Stimulated activated effector memory CD8-positive, alpha-beta T cell treated with anti-CD3 and anti-CD28 coated beads, Interleukin-12 subunit alpha, Interleukin-12 subunit beta, amount 100 ng/mL, for 72 hours (primary cell): ENCODE measurements at regions not wholly inside any gene's neighbourhood (a gene's known extent, or its start where the extent isn't known, plus 50 kb on each side); places are given as distances from the start of the nearest gene placed in this dataset.

Experiments used
- ATAC-seq: fragments of 150-1000 bp; cut with Tn5 transposase; 2 replicates; pipeline ENCODE4 v1.10.0; 2021
- DNase-seq, 2 donors: peaks; one replicate each; pipeline ENCODE4 v3.0.0; 2021 to 2022; ENCODE audit warnings: low spot score in 2 of 2
- H3K27ac Mint-ChIP-seq: one replicate; pipeline ENCODE4 v1.8.0; 2022; ENCODE audit warnings: mild to moderate bottlenecking, mixed read lengths
- H3K36me3 Mint-ChIP-seq: one replicate; pipeline ENCODE4 v1.8.0; 2022; ENCODE audit warnings: mild to moderate bottlenecking, mixed read lengths
- H3K4me1 Mint-ChIP-seq: one replicate; pipeline ENCODE4 v1.8.0; 2022; ENCODE audit warnings: mixed read lengths
- H3K4me3 Mint-ChIP-seq: one replicate; pipeline ENCODE4 v1.8.0; 2022; ENCODE audit warnings: mild to moderate bottlenecking, mixed read lengths
- H3K9me3 Mint-ChIP-seq: one replicate; pipeline ENCODE4 v1.8.0; 2022; ENCODE audit warnings: mixed read lengths

GRCh38 chr16:72415379-72415778, 243.4 kb upstream of the PMFBP1 start:
- Mint-ChIP-seq H3K4me1 (no peaks in the 10 kb centered on the region), H3K36me3 (no peaks in the 10 kb centered on the region), H3K4me3 (no peak overlapping the region), H3K9me3 (peaks cover 2% of the 10 kb centered on the region), H3K27ac (no peak overlapping the region)
- ATAC-seq (no peak), DNase-seq (no peak)

GRCh38 chr16:72410492-72410891, 238.5 kb upstream of the PMFBP1 start:
- Mint-ChIP-seq H3K4me3 (no peak overlapping the region), H3K9me3 (peaks cover 2% of the 10 kb centered on the region), H3K4me1 (no peaks in the 10 kb centered on the region), H3K36me3 (no peaks in the 10 kb centered on the region), H3K27ac (no peak overlapping the region)
- ATAC-seq (no peak), DNase-seq (no peak)

- Mint-ChIP-seq H3K4me3 (no peak overlapping the region), H3K9me3 (no peaks in the 10 kb centered on the region), H3K4me1 (no peaks in the 10 kb centered on the region), H3K36me3 (no peaks in the 10 kb centered on the region), H3K27ac (no peak overlapping the region)
- DNase-seq = no peak
- no peak for ATAC-seq
Measured at GRCh38 chr16:72409423-72409822, 237.5 kb upstream of the PMFBP1 start.

- Mint-ChIP-seq H3K4me1 (no peaks in the 10 kb centered on the region), H3K27ac (no peak overlapping the region), H3K9me3 (no peaks in the 10 kb centered on the region), H3K36me3 (no peaks in the 10 kb centered on the region), H3K4me3 (no peak overlapping the region)
- DNase-seq (no peak), ATAC-seq (no peak)
Measured at GRCh38 chr16:72406390-72406789, 234.4 kb upstream of the PMFBP1 start.

- H3K36me3 Mint-ChIP-seq = no peaks in the 10 kb centered on the region
- no peak overlapping the region for H3K27ac Mint-ChIP-seq
- DNase-seq = no peak
- no peak for ATAC-seq
- no peaks in the 10 kb centered on the region for H3K4me1 Mint-ChIP-seq
- H3K4me3 Mint-ChIP-seq = no peak overlapping the region
- no peaks in the 10 kb centered on the region for H3K9me3 Mint-ChIP-seq
Measured at GRCh38 chr16:72404299-72404698, 232.3 kb upstream of the PMFBP1 start.

GRCh38 chr16:72401084-72401361, 229.1 kb upstream of the PMFBP1 start:
- Mint-ChIP-seq H3K27ac (no peak overlapping the region), H3K9me3 (no peaks in the 10 kb centered on the region), H3K4me1 (no peaks in the 10 kb centered on the region), H3K36me3 (no peaks in the 10 kb centered on the region), H3K4me3 (no peak overlapping the region)
- DNase-seq (no peak), ATAC-seq (no peak)

GRCh38 chr16:72400257-72401083, 228.5 kb upstream of the PMFBP1 start:
- Mint-ChIP-seq H3K4me1 (no peaks in the 10 kb centered on the region), H3K36me3 (no peaks in the 10 kb centered on the region), H3K27ac (no peak overlapping the region), H3K4me3 (no peak overlapping the region), H3K9me3 (no peaks in the 10 kb centered on the region)
- DNase-seq (peak in 1 of 2 donors; percentile 52), ATAC-seq (no peak)

GRCh38 chr16:72399811-72400210, 227.9 kb upstream of the PMFBP1 start:
- no peak for DNase-seq
- H3K27ac Mint-ChIP-seq = no peak overlapping the region
- H3K36me3 Mint-ChIP-seq = no peaks in the 10 kb centered on the region
- no peaks in the 10 kb centered on the region for H3K4me1 Mint-ChIP-seq
- H3K4me3 Mint-ChIP-seq = no peak overlapping the region
- no peaks in the 10 kb centered on the region for H3K9me3 Mint-ChIP-seq
- no peak for ATAC-seq

GRCh38 chr16:72397876-72398275, 225.9 kb upstream of the PMFBP1 start:
- ATAC-seq (no peak), DNase-seq (no peak)
- no peaks in the 10 kb centered on the region for H3K36me3 Mint-ChIP-seq
- no peak overlapping the region for H3K27ac Mint-ChIP-seq
- H3K9me3 Mint-ChIP-seq = peaks cover 6% of the 10 kb centered on the region
- H3K4me1 Mint-ChIP-seq = no peaks in the 10 kb centered on the region
- H3K4me3 Mint-ChIP-seq = no peak overlapping the region

- DNase-seq = no peak
- H3K4me1 Mint-ChIP-seq = no peaks in the 10 kb centered on the region
- H3K4me3 Mint-ChIP-seq = no peak overlapping the region
- H3K36me3 Mint-ChIP-seq = no peaks in the 10 kb centered on the region
- H3K9me3 Mint-ChIP-seq = peaks cover 6% of the 10 kb centered on the region
- no peak overlapping the region for H3K27ac Mint-ChIP-seq
- ATAC-seq = no peak
Measured at GRCh38 chr16:72394526-72394925, 222.6 kb upstream of the PMFBP1 start.

- Mint-ChIP-seq H3K27ac (no peak overlapping the region), H3K4me3 (no peak overlapping the region), H3K4me1 (no peaks in the 10 kb centered on the region), H3K9me3 (peaks cover 18% of the 10 kb centered on the region), H3K36me3 (no peaks in the 10 kb centered on the region)
- DNase-seq = no peak
- no peak for ATAC-seq
Measured at GRCh38 chr16:72389791-72390190, 217.8 kb upstream of the PMFBP1 start.

- no peak overlapping the region for H3K4me3 Mint-ChIP-seq
- H3K9me3 Mint-ChIP-seq = peaks cover 15% of the 10 kb centered on the region
- no peaks in the 10 kb centered on the region for H3K36me3 Mint-ChIP-seq
- H3K4me1 Mint-ChIP-seq = no peaks in the 10 kb centered on the region
- DNase-seq (no peak), ATAC-seq (no peak)
- H3K27ac Mint-ChIP-seq = no peak overlapping the region
Measured at GRCh38 chr16:72388007-72388406, 216.1 kb upstream of the PMFBP1 start.

GRCh38 chr16:72384651-72385050, 212.7 kb upstream of the PMFBP1 start:
- Mint-ChIP-seq H3K27ac (no peak overlapping the region), H3K4me3 (no peak overlapping the region), H3K36me3 (no peaks in the 10 kb centered on the region), H3K9me3 (peaks cover 15% of the 10 kb centered on the region), H3K4me1 (no peaks in the 10 kb centered on the region)
- DNase-seq (no peak), ATAC-seq (no peak)

- ATAC-seq (no peak), DNase-seq (no peak)
- Mint-ChIP-seq H3K36me3 (no peaks in the 10 kb centered on the region), H3K4me3 (no peak overlapping the region), H3K9me3 (peaks cover 3% of the 10 kb centered on the region), H3K27ac (no peak overlapping the region), H3K4me1 (no peaks in the 10 kb centered on the region)
Measured at GRCh38 chr16:72380283-72380682, 208.3 kb upstream of the PMFBP1 start.

- peaks cover 3% of the 10 kb centered on the region for H3K9me3 Mint-ChIP-seq
- DNase-seq (no peak), ATAC-seq (no peak)
- no peaks in the 10 kb centered on the region for H3K4me1 Mint-ChIP-seq
- H3K4me3 Mint-ChIP-seq = no peak overlapping the region
- no peaks in the 10 kb centered on the region for H3K36me3 Mint-ChIP-seq
- H3K27ac Mint-ChIP-seq = no peak overlapping the region
Measured at GRCh38 chr16:72373201-72373600, 201.2 kb upstream of the PMFBP1 start.

- Mint-ChIP-seq H3K27ac (no peak overlapping the region), H3K4me3 (no peak overlapping the region), H3K9me3 (peaks cover 6% of the 10 kb centered on the region), H3K36me3 (no peaks in the 10 kb centered on the region), H3K4me1 (no peaks in the 10 kb centered on the region)
- ATAC-seq (no peak), DNase-seq (no peak)
Measured at GRCh38 chr16:72372087-72373045, 200.4 kb upstream of the PMFBP1 start.
